Ammon's horn (tissue), 1 donor: ENCODE measurements at regions not wholly inside any gene's neighbourhood (a gene's known extent, or its start where the extent isn't known, plus 50 kb on each side); places are given as distances from the start of the nearest gene placed in this dataset.
"Not testable (repeated sequence)": the region's sequence is repeated elsewhere in the genome, so short reads cannot be mapped to it uniquely, and the experiment has no call there.

Source experiments
- DNase-seq: peaks from one replicate; pipeline ENCODE4 v3.0.0-alpha.2; 2016; ENCODE audit warnings: low spot score

- DNase-seq: no peak
These were observed 404.6 kb upstream of the FAT1 start for GRCh38 chr4:187128222-187128621.

- no peak for DNase-seq
These were observed 405.3 kb upstream of the FAT1 start for GRCh38 chr4:187128976-187129375.

GRCh38 chr4:187131826-187132225, 408.2 kb upstream of the FAT1 start:
- DNase-seq: not testable (repeated sequence)

- DNase-seq: no peak
These were observed 412.2 kb upstream of the FAT1 start for GRCh38 chr4:187135878-187136277.

- no peak for DNase-seq
These were observed 415.5 kb upstream of the FAT1 start for GRCh38 chr4:187139141-187139540.

- DNase-seq: no peak
These were observed 417.4 kb upstream of the FAT1 start for GRCh38 chr4:187141101-187141500.

- no peak for DNase-seq
These were observed 425.7 kb upstream of the FAT1 start for GRCh38 chr4:187149229-187149945.

GRCh38 chr4:187157380-187157958, 433.8 kb upstream of the FAT1 start:
- no peak for DNase-seq

- no peak for DNase-seq
These were observed 434.3 kb upstream of the FAT1 start for GRCh38 chr4:187158003-187158402.

- DNase-seq: no peak
These were observed 436.8 kb upstream of the FAT1 start for GRCh38 chr4:187160486-187160885.

- no peak for DNase-seq
These were observed 443.3 kb upstream of the FAT1 start for GRCh38 chr4:187166886-187167512.

GRCh38 chr4:187171706-187172339, 448.2 kb upstream of the FAT1 start:
- DNase-seq: no peak

GRCh38 chr4:187172340-187172761, 448.7 kb upstream of the FAT1 start:
- DNase-seq: no peak

GRCh38 chr4:187174749-187175148, 451.1 kb upstream of the FAT1 start:
- DNase-seq: no peak

GRCh38 chr4:187175197-187175596, 451.5 kb upstream of the FAT1 start:
- DNase-seq: no peak

- no peak for DNase-seq
These were observed 452.7 kb upstream of the FAT1 start for GRCh38 chr4:187176261-187176910.

GRCh38 chr4:187178084-187178483, 454.4 kb upstream of the FAT1 start:
- DNase-seq: no peak

GRCh38 chr4:187178587-187178986, 454.9 kb upstream of the FAT1 start:
- DNase-seq: no peak

GRCh38 chr4:187179086-187180058, 455.7 kb upstream of the FAT1 start:
- no peak for DNase-seq

GRCh38 chr4:187181054-187181453, 457.4 kb upstream of the FAT1 start:
- DNase-seq: no peak

- no peak for DNase-seq
These were observed 459.7 kb upstream of the FAT1 start for GRCh38 chr4:187183346-187183745.
